Astrocyte (in vitro differentiated cells and primary cell): ENCODE measurements at regions not wholly inside any gene's neighbourhood (a gene's known extent, or its start where the extent isn't known, plus 50 kb on each side); places are given as distances from the start of the nearest gene placed in this dataset.

Source experiments
- EZH2 ChIP-seq: IDR thresholded peaks from 2 replicates; pipeline ENCODE4 v1.6.1; 2012; ENCODE audit warnings: mild to moderate bottlenecking, low read length, inconsistent platforms; ENCODE audit not compliant: insufficient read depth
- TF ChIP-seq, protein P1 (sequence below): IDR thresholded peaks from 2 replicates; pipeline ENCODE4 v1.5.1; 2011; ENCODE audit warnings: low read depth, mild to moderate bottlenecking, inconsistent platforms, low read length, moderate library complexity; ENCODE audit not compliant: insufficient read depth

DNA sequence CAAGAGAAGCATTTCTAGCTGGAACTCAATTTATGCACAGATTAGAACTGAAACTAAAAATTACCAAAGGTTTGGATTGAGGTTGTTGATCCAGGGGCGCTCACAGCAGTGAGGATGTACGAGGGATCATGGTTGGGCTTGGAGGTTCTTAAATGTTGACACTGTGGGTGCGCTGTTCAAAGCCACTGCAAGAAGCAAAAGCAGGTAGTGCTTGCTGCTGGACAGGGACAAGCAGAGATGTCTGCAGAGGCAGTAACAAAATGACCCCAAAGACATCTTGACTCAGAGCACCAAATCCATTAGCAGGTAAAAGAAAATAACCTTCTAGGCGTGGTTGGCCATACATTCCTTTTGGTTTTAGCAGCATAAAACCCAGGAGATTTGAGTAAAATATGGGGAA, 468.4 kb downstream of the ZSWIM6 start:
- TF ChIP-seq, protein P1, sequence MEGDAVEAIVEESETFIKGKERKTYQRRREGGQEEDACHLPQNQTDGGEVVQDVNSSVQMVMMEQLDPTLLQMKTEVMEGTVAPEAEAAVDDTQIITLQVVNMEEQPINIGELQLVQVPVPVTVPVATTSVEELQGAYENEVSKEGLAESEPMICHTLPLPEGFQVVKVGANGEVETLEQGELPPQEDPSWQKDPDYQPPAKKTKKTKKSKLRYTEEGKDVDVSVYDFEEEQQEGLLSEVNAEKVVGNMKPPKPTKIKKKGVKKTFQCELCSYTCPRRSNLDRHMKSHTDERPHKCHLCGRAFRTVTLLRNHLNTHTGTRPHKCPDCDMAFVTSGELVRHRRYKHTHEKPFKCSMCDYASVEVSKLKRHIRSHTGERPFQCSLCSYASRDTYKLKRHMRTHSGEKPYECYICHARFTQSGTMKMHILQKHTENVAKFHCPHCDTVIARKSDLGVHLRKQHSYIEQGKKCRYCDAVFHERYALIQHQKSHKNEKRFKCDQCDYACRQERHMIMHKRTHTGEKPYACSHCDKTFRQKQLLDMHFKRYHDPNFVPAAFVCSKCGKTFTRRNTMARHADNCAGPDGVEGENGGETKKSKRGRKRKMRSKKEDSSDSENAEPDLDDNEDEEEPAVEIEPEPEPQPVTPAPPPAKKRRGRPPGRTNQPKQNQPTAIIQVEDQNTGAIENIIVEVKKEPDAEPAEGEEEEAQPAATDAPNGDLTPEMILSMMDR, result no peak
- no peak for TF ChIP-seq EZH2
